GM12878 (cell line): ENCODE measurements at regions not wholly inside any gene's neighbourhood (a gene's known extent, or its start where the extent isn't known, plus 50 kb on each side); places are given as distances from the start of the nearest gene placed in this dataset.

Experiments used
- ATAC-seq: fragments of 200-7000 bp; cut with Tn5 transposase; 3 replicates; pipeline ENCODE4 v1.9.1; 2020; ENCODE audit warnings: mild to moderate bottlenecking, moderate library complexity
- BruUV-seq: library from RNA; stranded (reverse); fragments of 400-500 nt; replicated peaks from 2 replicates; lab custom pipeline; 2021; lab: Mats Ljungman, UMichigan
- CTCF ChIA-PET: fragments of 300-600 bp; sonication (Branson Sonifier 250); formaldehyde crosslinking; extraction: SDS; loops from one replicate; lab custom pipeline; 2021; ENCODE audit warnings: inconsistent platforms; lab: Yijun Ruan, JAX
- POLR2A ChIA-PET: fragments of 350-600 bp; formaldehyde crosslinking; extraction: SDS; loops from one replicate; lab custom pipeline; 2021; ENCODE audit warnings: inconsistent platforms; lab: Charles Lee
- RAD21 ChIA-PET: fragments of 300-600 bp; sonication (Branson Sonifier 250); formaldehyde crosslinking; loops from one replicate; lab custom pipeline; 2023; ENCODE audit warnings: antibody characterized with exemption; ENCODE audit not compliant: unreplicated experiment; lab: Charles Lee
- SMC1A ChIA-PET: fragments of 300-600 bp; sonication (Branson Sonifier 250); formaldehyde crosslinking; loops from one replicate; lab custom pipeline; 2023; ENCODE audit not compliant: unreplicated experiment, uncharacterized antibody; lab: Charles Lee
- DNase-seq: peaks from one replicate; pipeline ENCODE4 v3.0.0-alpha.2; 2011; ENCODE audit warnings: low read depth, low spot score
- FAIRE-seq: peaks from 3 replicates; lab custom pipeline; 2011; peaks lifted over from hg19 to GRCh38; lab: Jason Lieb, UNC
- H2AFZ ChIP-seq: 2 replicates; pipeline ENCODE4 v1.6.0; 2011; ENCODE audit warnings: low read depth, low read length, control low read depth; ENCODE audit not compliant: control insufficient read depth
- H3K27ac ChIP-seq: 2 replicates; pipeline ENCODE4 v1.5.1; 2011; ENCODE audit warnings: control low read depth; ENCODE audit not compliant: control insufficient read depth, insufficient read depth
- H3K27me3 ChIP-seq, 2 experiments: replicated peaks in 1 of 2; 2 replicates each; pipeline versions ENCODE4 v1.6.0 to v1.6.1; 2011; ENCODE audit warnings: low read length in 1 of 2; ENCODE audit not compliant: control insufficient read depth in 2 of 2, insufficient read depth in 2 of 2
- H3K36me3 ChIP-seq, 2 experiments: 2 replicates each; pipeline ENCODE4 v1.5.1; 2011; ENCODE audit warnings: low read length in 1 of 2; ENCODE audit not compliant: control insufficient read depth in 2 of 2, insufficient read depth in 2 of 2
- H3K4me1 ChIP-seq: 2 replicates; pipeline ENCODE4 v1.6.1; 2011; ENCODE audit warnings: mild to moderate bottlenecking, low read length, moderate library complexity, mixed read lengths; ENCODE audit not compliant: control insufficient read depth, insufficient read depth
- H3K4me2 ChIP-seq: 2 replicates; pipeline ENCODE4 v1.6.0; 2011; ENCODE audit warnings: control low read depth; ENCODE audit not compliant: control insufficient read depth, insufficient read depth
- H3K4me3 ChIP-seq: fragments of 200-600 bp; sonication (generic); 2 replicates; pipeline ENCODE4 v1.5.1; 2016
- H3K79me2 ChIP-seq: 2 replicates; pipeline ENCODE4 v1.6.0; 2011; ENCODE audit warnings: low read length; ENCODE audit not compliant: control insufficient read depth, insufficient read depth
- H3K9ac ChIP-seq: 2 replicates; pipeline ENCODE4 v1.8.0; 2011; ENCODE audit warnings: low read length, control low read depth, mixed read lengths; ENCODE audit not compliant: control insufficient read depth, insufficient read depth
- H3K9me3 ChIP-seq: replicated peaks from 3 replicates; pipeline ENCODE4 v1.5.1; 2011; ENCODE audit warnings: mild to moderate bottlenecking, low read length; ENCODE audit not compliant: control insufficient read depth, insufficient read depth
- H4K20me1 ChIP-seq: 2 replicates; pipeline ENCODE4 v1.6.0; 2011; ENCODE audit not compliant: control insufficient read depth, insufficient read depth
- CBFB ChIP-seq: IDR thresholded peaks from 2 replicates; pipeline ENCODE4 v1.6.1; 2016; ENCODE audit warnings: antibody characterized with exemption, low read depth
- CTCF ChIP-seq, 3 experiments: IDR thresholded peaks in 2 of 3; conservative IDR thresholded peaks in 1 of 3; 2 replicates each; pipeline ENCODE4 v1.5.1; 2011; ENCODE audit warnings: low read depth in 3 of 3, low read length in 3 of 3, mild to moderate bottlenecking in 3 of 3, control low read depth in 2 of 3, moderate library complexity in 2 of 3, inconsistent platforms in 1 of 3, mixed read lengths in 1 of 3; ENCODE audit not compliant: control insufficient read depth in 2 of 3, insufficient read depth in 1 of 3; ENCODE audit errors: extremely low read depth in 1 of 3
- EED ChIP-seq: sonication (generic); IDR thresholded peaks from 2 replicates; pipeline ENCODE4 v1.6.1; 2016; ENCODE audit warnings: antibody characterized with exemption, low read depth
- NKRF ChIP-seq: fragments of 450-650 bp; conservative IDR thresholded peaks from 2 replicates; pipeline ENCODE4 v1.6.1; 2017; ENCODE audit warnings: mild to moderate bottlenecking, moderate library complexity
- RAD51 ChIP-seq: fragments of 450-650 bp; IDR thresholded peaks from 2 replicates; pipeline ENCODE4 v1.6.1; 2016; ENCODE audit warnings: moderate library complexity, mild to moderate bottlenecking, inconsistent platforms
- RCOR1 ChIP-seq: conservative IDR thresholded peaks from 2 replicates; pipeline ENCODE4 v1.6.1; 2012; ENCODE audit warnings: low read depth, low read length, improper control_type of control experiment
- RFX5 ChIP-seq: IDR thresholded peaks from 2 replicates; pipeline ENCODE4 v1.6.1; 2011; ENCODE audit warnings: low read depth, low read length, improper control_type of control experiment
- SMAD1 ChIP-seq: fragments of 450-650 bp; IDR thresholded peaks from 2 replicates; pipeline ENCODE4 v1.6.1; 2018; ENCODE audit warnings: mild to moderate bottlenecking, low read depth; ENCODE audit not compliant: partially characterized antibody
- SRF ChIP-seq, 2 experiments: IDR thresholded peaks; 2 replicates each; pipeline ENCODE4 v1.6.1; 2011; ENCODE audit warnings: low read depth in 2 of 2, low read length in 2 of 2, mild to moderate bottlenecking in 1 of 2, moderate library complexity in 1 of 2
- TCF3 ChIP-seq: IDR thresholded peaks from 2 replicates; pipeline ENCODE4 v1.6.1; 2012; ENCODE audit warnings: low read depth, mild to moderate bottlenecking, low read length, borderline replicate concordance; ENCODE audit not compliant: insufficient read depth
- WGBS: methylation state at CpG from one replicate; pipeline ENCODE4 v1.1.6; 2016; ENCODE audit warnings: low lambda C conversion rate; ENCODE audit not compliant: insufficient replicate concordance, insufficient coverage; ENCODE audit errors: missing lambda C conversion rate; 5-methylcytosine and 5-hydroxymethylcytosine counted together
- in situ Hi-C: fragments of 300-500 bp; cut with MboI; formaldehyde crosslinking; loops from 9 replicates; pipeline ENCODE4 v1.14.3; 2018; ENCODE audit warnings: mixed read lengths
- intact Hi-C: fragments of 100-400 bp; cut with micrococcal nuclease; formaldehyde crosslinking; loops from one replicate; pipeline ENCODE4 v1.14.2; 2022; ENCODE audit not compliant: unreplicated experiment

- H3K4me3 ChIP-seq: no peak overlapping the region
- no TSS peak for BruUV-seq
- peaks cover 10% of the 10 kb centered on the region for H3K4me1 ChIP-seq
- H3K9me3 ChIP-seq: no peaks in the 10 kb centered on the region; the same call in 2 of the 3 replicates
- ChIA-PET POLR2A (no interaction called here), SMC1A (no interaction called here), CTCF (no interaction called here), RAD21 (no interaction called here)
- in situ Hi-C loops (no loop called here), intact Hi-C loops (loop anchor here (10.0 kb wide), 1 partner anchor 193 kb away; no protein-coding TSS in a partner anchor)
- ATAC-seq: no peak
- no peaks in the 10 kb centered on the region for H3K79me2 ChIP-seq
- H3K36me3 ChIP-seq: no peaks in the 10 kb centered on the region
- no peak overlapping the region for H3K27ac ChIP-seq
- H3K4me2 ChIP-seq: no peak overlapping the region
- no peaks in the 10 kb centered on the region for H4K20me1 ChIP-seq
- H3K27me3 ChIP-seq: peaks cover 0 to 3% of the 10 kb centered on the region in 2 experiments; a peak in 2 of 4 replicates
- FAIRE-seq: no peak
- H2AFZ ChIP-seq: no peak overlapping the region
- DNase-seq: no peak
- no peak for TF ChIP-seq RCOR1
- 20% methylated on average over 10 of the region's 12 CpGs for WGBS
- H3K9ac ChIP-seq: no peak overlapping the region
These were observed 239.2 kb upstream of the RAB4A start for GRCh38 chr1:229031481-229032341.

GRCh38 chr1:229032375-229032774, 238.5 kb upstream of the RAB4A start:
- in situ Hi-C loops (no loop called here), intact Hi-C loops (loop anchor here (10.0 kb wide), 1 partner anchor 192 kb away; no protein-coding TSS in a partner anchor)
- TF ChIP-seq SMAD1 (no peak), RFX5 (no peak), NKRF (no peak), TCF3 (no peak), SRF (IDR thresholded peaks at IDR 0.05; ENCODE audit: low read depth in 2 of 2, low read length in 2 of 2) (no peak), CBFB (no peak), EED (no peak), RAD51 (no peak), CTCF (IDR thresholded peaks at IDR 0.05 in 2 of 3, conservative IDR thresholded peaks at IDR 0.05 in 1 of 3; ENCODE audit: control insufficient read depth in 2 of 3, extremely low read depth in 1 of 3, insufficient read depth in 1 of 3, low read depth in 3 of 3, low read length in 3 of 3) (no peak)
- H3K79me2 ChIP-seq: no peaks in the 10 kb centered on the region
- no peak overlapping the region for H2AFZ ChIP-seq
- no TSS peak for BruUV-seq
- FAIRE-seq: no peak
- no peak for DNase-seq
- H3K9ac ChIP-seq: no peak overlapping the region
- H3K36me3 ChIP-seq: no peaks in the 10 kb centered on the region
- H4K20me1 ChIP-seq: no peaks in the 10 kb centered on the region
- H3K4me2 ChIP-seq: no peak overlapping the region
- no peak for ATAC-seq
- ChIA-PET POLR2A (no interaction called here), RAD21 (interaction anchor here (0.6 kb wide), 1 partner anchor 233 kb away, joined by 3 read pairs; no protein-coding TSS in a partner anchor), SMC1A (no interaction called here), CTCF (no interaction called here)
- no peaks in the 10 kb centered on the region for H3K9me3 ChIP-seq
- H3K4me3 ChIP-seq: no peak overlapping the region
- H3K27ac ChIP-seq: no peak overlapping the region
- WGBS: 13% methylated on average over 1 of the region's 1 CpG
- peaks cover 0 to 3% of the 10 kb centered on the region in 2 experiments; a peak in 2 of 4 replicates for H3K27me3 ChIP-seq
- H3K4me1 ChIP-seq: peaks cover 8% of the 10 kb centered on the region
